ENCODE measurements at regions not wholly inside any gene's neighbourhood (a gene's known extent, or its start where the extent isn't known, plus 50 kb on each side); places are given as distances from the start of the nearest gene placed in this dataset.
"Not testable (repeated sequence)": the region's sequence is repeated elsewhere in the genome, so short reads cannot be mapped to it uniquely, and the experiment has no call there.

- no peak for TF ChIP-seq CTCF (IDR thresholded peaks at IDR 0.05; ENCODE audit: borderline replicate concordance)
- H3K9me3 ChIP-seq (replicated peaks), result no peaks in the 10 kb centered on the region
- H3K4me3 ChIP-seq, result no peak overlapping the region
- H3K36me3 ChIP-seq, result no peaks in the 10 kb centered on the region
- H3K27me3 ChIP-seq (ENCODE audit: low read depth), result no peaks in the 10 kb centered on the region
- no peak for DNase-seq
- H3K4me1 ChIP-seq, result no peaks in the 10 kb centered on the region
- no peak overlapping the region for H3K27ac ChIP-seq (replicated peaks)
- intact Hi-C loops (cut with micrococcal nuclease), result no loop called here
Measured at GRCh38 chr11:37170311-37170710, 572.3 kb upstream of the RAG2 start.

- DNase-seq; H3K27me3 ChIP-seq (ENCODE audit: low read depth); H3K27ac ChIP-seq (replicated peaks); H3K4me3 ChIP-seq; H3K36me3 ChIP-seq; H3K4me1 ChIP-seq; intact Hi-C loops (cut with micrococcal nuclease): not testable (repeated sequence)
- H3K9me3 ChIP-seq (replicated peaks), result peaks cover 10% of the 10 kb centered on the region
Measured at GRCh38 chr11:37145434-37145833, 547.4 kb upstream of the RAG2 start.

GRCh38 chr11:37142591-37142990 is 544.6 kb upstream of the RAG2 start:
- Histone ChIP-seq H3K4me1 (no peaks in the 10 kb centered on the region), H3K4me3 (no peak overlapping the region), H3K27me3 (ENCODE audit: low read depth) (no peaks in the 10 kb centered on the region), H3K36me3 (no peaks in the 10 kb centered on the region), H3K27ac (replicated peaks) (no peak overlapping the region), H3K9me3 (replicated peaks) (peaks cover 25% of the 10 kb centered on the region)
- TF ChIP-seq CTCF (IDR thresholded peaks at IDR 0.05; ENCODE audit: borderline replicate concordance), result no peak
- intact Hi-C loops (cut with micrococcal nuclease), result no loop called here
- DNase-seq, result no peak

GRCh38 chr11:37141707-37142106 is 543.7 kb upstream of the RAG2 start:
- DNase-seq, result no peak
- H3K36me3 ChIP-seq, result no peaks in the 10 kb centered on the region
- H3K4me1 ChIP-seq, result no peaks in the 10 kb centered on the region
- no peak overlapping the region for H3K4me3 ChIP-seq
- no peak for TF ChIP-seq CTCF (IDR thresholded peaks at IDR 0.05; ENCODE audit: borderline replicate concordance)
- peaks cover 25% of the 10 kb centered on the region for H3K9me3 ChIP-seq (replicated peaks)
- no peak overlapping the region for H3K27ac ChIP-seq (replicated peaks)
- intact Hi-C loops (cut with micrococcal nuclease), result no loop called here
- no peaks in the 10 kb centered on the region for H3K27me3 ChIP-seq (ENCODE audit: low read depth)

- H3K27me3 ChIP-seq (ENCODE audit: low read depth); H3K27ac ChIP-seq (replicated peaks); DNase-seq; H3K36me3 ChIP-seq; H3K4me1 ChIP-seq; H3K4me3 ChIP-seq; intact Hi-C loops (cut with micrococcal nuclease): not testable (repeated sequence)
- H3K9me3 ChIP-seq (replicated peaks), result peaks cover 46% of the 10 kb centered on the region
Measured at GRCh38 chr11:37135606-37136005, 537.6 kb upstream of the RAG2 start.

- Histone ChIP-seq H3K4me3 (no peak overlapping the region), H3K4me1 (no peaks in the 10 kb centered on the region), H3K36me3 (no peaks in the 10 kb centered on the region), H3K27me3 (ENCODE audit: low read depth) (no peaks in the 10 kb centered on the region), H3K27ac (replicated peaks) (no peak overlapping the region), H3K9me3 (replicated peaks) (peaks cover 52% of the 10 kb centered on the region)
- intact Hi-C loops (cut with micrococcal nuclease), result no loop called here
- no peak for TF ChIP-seq CTCF (IDR thresholded peaks at IDR 0.05; ENCODE audit: borderline replicate concordance)
- no peak for DNase-seq
Measured at GRCh38 chr11:37134637-37135036, 536.6 kb upstream of the RAG2 start.

GRCh38 chr11:37124384-37124783 is 526.3 kb upstream of the RAG2 start:
- no peaks in the 10 kb centered on the region for H3K4me1 ChIP-seq
- no peaks in the 10 kb centered on the region for H3K36me3 ChIP-seq
- intact Hi-C loops (cut with micrococcal nuclease), result loop anchor here (10.0 kb wide), 1 partner anchor 80 kb away; no protein-coding TSS in a partner anchor
- no peaks in the 10 kb centered on the region for H3K27me3 ChIP-seq (ENCODE audit: low read depth)
- no peaks in the 10 kb centered on the region for H3K9me3 ChIP-seq (replicated peaks)
- no peak for DNase-seq
- TF ChIP-seq CTCF (IDR thresholded peaks at IDR 0.05; ENCODE audit: borderline replicate concordance), result no peak
- no peak overlapping the region for H3K27ac ChIP-seq (replicated peaks)
- H3K4me3 ChIP-seq, result no peak overlapping the region

All from left ventricle myocardium inferior (tissue), 1 donor.